ENCODE measurements at regions not wholly inside any gene's neighbourhood (a gene's known extent, or its start where the extent isn't known, plus 50 kb on each side); places are given as distances from the start of the nearest gene placed in this dataset.

GRCh38 chr2:41527525-41528323, 520.1 kb upstream of the PKDCC start:
- no peak for TF ChIP-seq POLR2A (IDR thresholded peaks at IDR 0.05)
- TF ChIP-seq CTCF (IDR thresholded peaks at IDR 0.05): no peak
- TF ChIP-seq POLR2AphosphoS5 (IDR thresholded peaks at IDR 0.05): no peak
- TF ChIP-seq EP300 (IDR thresholded peaks at IDR 0.05): no peak
